ENCODE measurements at regions not wholly inside any gene's neighbourhood (a gene's known extent, or its start where the extent isn't known, plus 50 kb on each side); places are given as distances from the start of the nearest gene placed in this dataset.
A peak's percentile ranks its signal among the peaks of the same experiment; 100 is the strongest.

DNA sequence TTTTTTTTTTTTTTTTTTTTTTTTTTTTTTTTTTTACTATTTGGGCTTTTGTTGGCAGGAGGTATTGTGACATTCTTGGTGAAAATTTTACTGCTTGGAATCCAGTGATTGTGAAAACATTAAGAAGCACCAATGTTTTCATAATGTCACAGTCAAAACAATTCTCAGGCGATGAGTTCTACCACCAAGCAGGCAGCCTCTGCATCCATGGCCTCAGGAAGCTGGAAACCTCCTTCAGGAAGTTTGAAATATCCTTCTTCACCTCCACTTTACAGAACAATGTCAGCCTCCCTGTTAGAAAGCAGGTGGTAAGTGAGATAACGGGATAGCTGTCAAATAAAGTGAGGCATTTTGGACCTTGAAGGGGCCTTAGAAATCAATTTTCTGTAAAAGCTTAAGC lies 98.3 kb downstream of the MEX3B start:
- no peak for DNase-seq
- no peaks in the 10 kb centered on the region for H3K9me3 ChIP-seq (ENCODE audit: control insufficient read depth, low read length)
- no peak overlapping the region for H3K27ac ChIP-seq (ENCODE audit: low read depth, low read length)
- TF ChIP-seq, protein P1, sequence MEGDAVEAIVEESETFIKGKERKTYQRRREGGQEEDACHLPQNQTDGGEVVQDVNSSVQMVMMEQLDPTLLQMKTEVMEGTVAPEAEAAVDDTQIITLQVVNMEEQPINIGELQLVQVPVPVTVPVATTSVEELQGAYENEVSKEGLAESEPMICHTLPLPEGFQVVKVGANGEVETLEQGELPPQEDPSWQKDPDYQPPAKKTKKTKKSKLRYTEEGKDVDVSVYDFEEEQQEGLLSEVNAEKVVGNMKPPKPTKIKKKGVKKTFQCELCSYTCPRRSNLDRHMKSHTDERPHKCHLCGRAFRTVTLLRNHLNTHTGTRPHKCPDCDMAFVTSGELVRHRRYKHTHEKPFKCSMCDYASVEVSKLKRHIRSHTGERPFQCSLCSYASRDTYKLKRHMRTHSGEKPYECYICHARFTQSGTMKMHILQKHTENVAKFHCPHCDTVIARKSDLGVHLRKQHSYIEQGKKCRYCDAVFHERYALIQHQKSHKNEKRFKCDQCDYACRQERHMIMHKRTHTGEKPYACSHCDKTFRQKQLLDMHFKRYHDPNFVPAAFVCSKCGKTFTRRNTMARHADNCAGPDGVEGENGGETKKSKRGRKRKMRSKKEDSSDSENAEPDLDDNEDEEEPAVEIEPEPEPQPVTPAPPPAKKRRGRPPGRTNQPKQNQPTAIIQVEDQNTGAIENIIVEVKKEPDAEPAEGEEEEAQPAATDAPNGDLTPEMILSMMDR (conservative IDR thresholded peaks at IDR 0.05): no peak
- no peak overlapping the region for H3K4me3 ChIP-seq (ENCODE audit: low read length)
- peaks cover 7% of the 10 kb centered on the region for H3K4me1 ChIP-seq (ENCODE audit: control insufficient read depth, insufficient read depth, low read length)
- no peaks in the 10 kb centered on the region for H3K36me3 ChIP-seq (ENCODE audit: control insufficient read depth, insufficient read depth, low read length)
- H3K4me1 Mint-ChIP-seq: peaks cover 21% of the 10 kb centered on the region
- peaks cover 2% of the 10 kb centered on the region for H3K27me3 Mint-ChIP-seq (ENCODE audit: insufficient read depth)
- no peak overlapping the region for H3K27ac Mint-ChIP-seq
- peaks cover 6% of the 10 kb centered on the region for H3K36me3 Mint-ChIP-seq (ENCODE audit: low read depth)
- no peaks in the 10 kb centered on the region for H3K9me3 Mint-ChIP-seq
- no peaks in the 10 kb centered on the region for H3K27me3 ChIP-seq (ENCODE audit: control insufficient read depth, insufficient read depth, low read length, poor library complexity, severe bottlenecking)
- H3K4me3 Mint-ChIP-seq: no peak overlapping the region
- 90 to 95% methylated on average over 1 to 2 of the region's 2 CpGs for WGBS, 2 experiments (ENCODE audit: insufficient coverage in 1 of 2, insufficient read length in 1 of 2)
- H3K9ac ChIP-seq (ENCODE audit: extremely low read depth, low read length, poor library complexity, severe bottlenecking): no peak overlapping the region

DNA sequence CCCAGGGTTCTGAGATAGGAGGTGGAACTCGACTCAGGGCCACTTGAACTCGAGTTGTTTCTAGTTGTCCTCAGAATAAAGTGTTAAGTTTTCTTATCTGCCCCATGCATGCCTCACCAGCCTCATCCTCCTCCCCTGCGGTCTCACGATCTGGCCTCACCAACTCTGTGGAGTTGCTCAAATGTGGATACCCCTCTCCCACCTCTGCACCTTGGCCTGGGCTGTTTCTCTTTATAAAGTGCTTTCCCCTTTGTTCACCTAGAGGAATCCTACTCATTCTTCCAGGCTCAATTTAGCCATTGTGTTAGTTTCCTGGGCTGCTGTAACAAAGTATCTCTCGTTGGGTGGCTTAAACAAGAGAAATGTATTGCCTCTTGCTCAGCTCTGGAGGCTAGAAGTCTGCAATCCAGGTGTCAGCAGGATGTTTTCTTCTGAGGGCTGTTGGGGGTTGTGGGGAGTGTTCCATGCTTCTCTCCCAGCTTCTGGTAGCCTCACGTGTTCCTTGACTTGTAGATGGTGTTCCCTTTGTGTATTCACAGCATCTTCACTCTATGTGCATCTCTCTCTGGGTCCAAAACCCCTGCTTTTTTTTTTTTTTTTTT lies 100.7 kb downstream of the MEX3B start:
- Mint-ChIP-seq H3K9me3 (no peaks in the 10 kb centered on the region), H3K36me3 (ENCODE audit: low read depth) (peaks cover 6% of the 10 kb centered on the region), H3K27me3 (ENCODE audit: insufficient read depth) (peaks cover 2% of the 10 kb centered on the region), H3K4me1 (peaks cover 24% of the 10 kb centered on the region), H3K4me3 (no peak overlapping the region), H3K27ac (peak overlapping the region; percentile 28)
- no peak overlapping the region for H3K9ac ChIP-seq (ENCODE audit: extremely low read depth, low read length, poor library complexity, severe bottlenecking)
- H3K27ac ChIP-seq (ENCODE audit: low read depth, low read length): no peak overlapping the region
- peak; percentile 50 for DNase-seq
- no peaks in the 10 kb centered on the region for H3K36me3 ChIP-seq (ENCODE audit: control insufficient read depth, insufficient read depth, low read length)
- H3K9me3 ChIP-seq (ENCODE audit: control insufficient read depth, low read length): no peaks in the 10 kb centered on the region
- peaks cover 13% of the 10 kb centered on the region for H3K4me1 ChIP-seq (ENCODE audit: control insufficient read depth, insufficient read depth, low read length)
- TF ChIP-seq, protein P1 (conservative IDR thresholded peaks at IDR 0.05): no peak
- H3K27me3 ChIP-seq (ENCODE audit: control insufficient read depth, insufficient read depth, low read length, poor library complexity, severe bottlenecking): no peaks in the 10 kb centered on the region
- WGBS, 2 experiments (ENCODE audit: insufficient coverage in 1 of 2, insufficient read length in 1 of 2): 59 to 81% methylated on average over 4 to 6 of the region's 6 CpGs
- no peak overlapping the region for H3K4me3 ChIP-seq (ENCODE audit: low read length)

DNA sequence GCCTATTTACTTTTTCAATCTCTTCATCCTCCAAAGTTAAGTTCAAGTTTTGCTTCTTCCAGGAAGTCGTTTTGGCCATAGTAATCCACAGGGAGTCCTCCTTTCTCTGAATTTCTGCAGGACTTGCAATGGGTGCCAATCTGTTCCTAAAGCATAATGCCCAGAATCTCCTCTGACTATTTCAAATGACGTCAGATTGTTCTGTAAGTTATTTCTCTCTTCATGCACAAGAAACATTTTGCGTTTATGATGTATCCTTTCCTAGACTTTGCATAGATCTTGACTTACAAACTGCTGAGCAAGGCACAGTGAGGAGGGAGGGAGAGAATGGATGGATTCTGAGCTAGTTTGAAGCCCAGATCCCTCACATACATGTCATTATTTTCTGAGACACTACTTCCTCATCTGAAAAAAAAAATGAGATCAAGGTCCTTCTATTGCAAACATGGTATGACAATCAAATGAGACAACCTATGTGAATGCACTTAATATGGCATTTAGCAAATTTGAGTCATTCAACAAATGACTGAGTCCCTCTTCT lies 103.1 kb downstream of the MEX3B start:
- Mint-ChIP-seq H3K27me3 (ENCODE audit: insufficient read depth) (peaks cover 2% of the 10 kb centered on the region), H3K27ac (no peak overlapping the region), H3K9me3 (no peaks in the 10 kb centered on the region), H3K4me1 (peaks cover 24% of the 10 kb centered on the region), H3K4me3 (no peak overlapping the region), H3K36me3 (ENCODE audit: low read depth) (peaks cover 4% of the 10 kb centered on the region)
- Histone ChIP-seq H3K36me3 (ENCODE audit: control insufficient read depth, insufficient read depth, low read length) (no peaks in the 10 kb centered on the region), H3K4me3 (ENCODE audit: low read length) (no peak overlapping the region), H3K9me3 (ENCODE audit: control insufficient read depth, low read length) (no peaks in the 10 kb centered on the region), H3K27me3 (ENCODE audit: control insufficient read depth, insufficient read depth, low read length, poor library complexity, severe bottlenecking) (no peaks in the 10 kb centered on the region), H3K4me1 (ENCODE audit: control insufficient read depth, insufficient read depth, low read length) (peaks cover 11% of the 10 kb centered on the region), H3K27ac (ENCODE audit: low read depth, low read length) (no peak overlapping the region), H3K9ac (ENCODE audit: extremely low read depth, low read length, poor library complexity, severe bottlenecking) (no peak overlapping the region)
- no peak for DNase-seq
- 96 to 97% methylated on average over 3 of the region's 3 CpGs for WGBS, 2 experiments (ENCODE audit: insufficient coverage in 1 of 2, insufficient read length in 1 of 2)
- TF ChIP-seq, protein P1 (conservative IDR thresholded peaks at IDR 0.05): no peak

All from endodermal cell (in vitro differentiated cells).